ENCODE measurements at regions not wholly inside any gene's neighbourhood (a gene's known extent, or its start where the extent isn't known, plus 50 kb on each side); places are given as distances from the start of the nearest gene placed in this dataset.
"Not testable (repeated sequence)": the region's sequence is repeated elsewhere in the genome, so short reads cannot be mapped to it uniquely, and the experiment has no call there.

DNA sequence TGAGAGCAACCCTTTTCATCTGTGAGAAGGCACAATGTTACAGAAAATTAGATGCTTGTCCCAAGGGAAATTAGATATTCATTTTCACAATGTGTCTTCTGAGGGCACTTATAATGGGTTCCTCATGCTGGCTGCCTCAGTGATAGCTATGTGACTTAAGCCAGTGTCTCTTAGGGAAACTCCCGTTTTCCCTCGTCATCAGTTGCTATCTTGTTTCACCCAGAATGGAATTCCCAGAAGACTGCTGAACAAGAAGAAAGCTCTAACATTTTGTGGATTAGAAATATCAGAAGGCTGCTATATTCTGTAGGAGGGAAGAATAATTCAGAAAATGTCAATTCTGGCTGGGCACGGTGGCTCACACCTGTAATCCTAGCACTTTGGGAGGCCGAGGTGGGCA, 67.9 kb upstream of the WDR72 start:
- ChIA-PET CTCF (no interaction called here), POLR2A (no interaction called here)
- Histone ChIP-seq H3K27ac (ENCODE audit: extremely low read depth, low read depth, low read length) (no peak overlapping the region), H3K9me3 (ENCODE audit: control insufficient read depth, insufficient read depth, low read depth, low read length) (no peaks in the 10 kb centered on the region), H3K4me3 (ENCODE audit: low read depth, low read length) (no peak overlapping the region), H3K36me3 (ENCODE audit: control insufficient read depth in 2 of 2, insufficient read depth in 1 of 2, low read length in 2 of 2) (no peaks in the 10 kb centered on the region), H3K4me1 (ENCODE audit: control insufficient read depth, insufficient read depth, low read length) (peaks cover 5% of the 10 kb centered on the region)
- TF ChIP-seq KLF8 (tag by site-specific recombination; IDR thresholded peaks at IDR 0.05) (no peak), ZNF423 (tag by site-specific recombination; IDR thresholded peaks at IDR 0.05) (no peak), ZNF658 (tag by site-specific recombination; IDR thresholded peaks at IDR 0.05) (no peak), ZNF23 (tag by site-specific recombination; IDR thresholded peaks at IDR 0.05; ENCODE audit: borderline replicate concordance) (no peak), KLF10 (tag by site-specific recombination; IDR thresholded peaks at IDR 0.05) (no peak)
- TF ChIP-seq, protein P1, sequence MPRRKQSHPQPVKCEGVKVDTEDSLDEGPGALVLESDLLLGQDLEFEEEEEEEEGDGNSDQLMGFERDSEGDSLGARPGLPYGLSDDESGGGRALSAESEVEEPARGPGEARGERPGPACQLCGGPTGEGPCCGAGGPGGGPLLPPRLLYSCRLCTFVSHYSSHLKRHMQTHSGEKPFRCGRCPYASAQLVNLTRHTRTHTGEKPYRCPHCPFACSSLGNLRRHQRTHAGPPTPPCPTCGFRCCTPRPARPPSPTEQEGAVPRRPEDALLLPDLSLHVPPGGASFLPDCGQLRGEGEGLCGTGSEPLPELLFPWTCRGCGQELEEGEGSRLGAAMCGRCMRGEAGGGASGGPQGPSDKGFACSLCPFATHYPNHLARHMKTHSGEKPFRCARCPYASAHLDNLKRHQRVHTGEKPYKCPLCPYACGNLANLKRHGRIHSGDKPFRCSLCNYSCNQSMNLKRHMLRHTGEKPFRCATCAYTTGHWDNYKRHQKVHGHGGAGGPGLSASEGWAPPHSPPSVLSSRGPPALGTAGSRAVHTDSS (tag by site-specific recombination; IDR thresholded peaks at IDR 0.05), result no peak
- TF ChIP-seq, protein P2, sequence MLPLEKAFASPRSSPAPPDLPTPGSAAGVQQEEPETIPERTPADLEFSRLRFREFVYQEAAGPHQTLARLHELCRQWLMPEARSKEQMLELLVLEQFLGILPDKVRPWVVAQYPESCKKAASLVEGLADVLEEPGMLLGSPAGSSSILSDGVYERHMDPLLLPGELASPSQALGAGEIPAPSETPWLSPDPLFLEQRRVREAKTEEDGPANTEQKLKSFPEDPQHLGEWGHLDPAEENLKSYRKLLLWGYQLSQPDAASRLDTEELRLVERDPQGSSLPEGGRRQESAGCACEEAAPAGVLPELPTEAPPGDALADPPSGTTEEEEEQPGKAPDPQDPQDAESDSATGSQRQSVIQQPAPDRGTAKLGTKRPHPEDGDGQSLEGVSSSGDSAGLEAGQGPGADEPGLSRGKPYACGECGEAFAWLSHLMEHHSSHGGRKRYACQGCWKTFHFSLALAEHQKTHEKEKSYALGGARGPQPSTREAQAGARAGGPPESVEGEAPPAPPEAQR (tag by site-specific recombination; IDR thresholded peaks at IDR 0.05), result no peak
- TF ChIP-seq, protein P3, sequence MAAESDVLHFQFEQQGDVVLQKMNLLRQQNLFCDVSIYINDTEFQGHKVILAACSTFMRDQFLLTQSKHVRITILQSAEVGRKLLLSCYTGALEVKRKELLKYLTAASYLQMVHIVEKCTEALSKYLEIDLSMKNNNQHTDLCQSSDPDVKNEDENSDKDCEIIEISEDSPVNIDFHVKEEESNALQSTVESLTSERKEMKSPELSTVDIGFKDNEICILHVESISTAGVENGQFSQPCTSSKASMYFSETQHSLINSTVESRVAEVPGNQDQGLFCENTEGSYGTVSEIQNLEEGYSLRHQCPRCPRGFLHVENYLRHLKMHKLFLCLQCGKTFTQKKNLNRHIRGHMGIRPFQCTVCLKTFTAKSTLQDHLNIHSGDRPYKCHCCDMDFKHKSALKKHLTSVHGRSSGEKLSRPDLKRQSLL (tag by site-specific recombination; IDR thresholded peaks at IDR 0.05), result no peak
- TF ChIP-seq, protein P4, sequence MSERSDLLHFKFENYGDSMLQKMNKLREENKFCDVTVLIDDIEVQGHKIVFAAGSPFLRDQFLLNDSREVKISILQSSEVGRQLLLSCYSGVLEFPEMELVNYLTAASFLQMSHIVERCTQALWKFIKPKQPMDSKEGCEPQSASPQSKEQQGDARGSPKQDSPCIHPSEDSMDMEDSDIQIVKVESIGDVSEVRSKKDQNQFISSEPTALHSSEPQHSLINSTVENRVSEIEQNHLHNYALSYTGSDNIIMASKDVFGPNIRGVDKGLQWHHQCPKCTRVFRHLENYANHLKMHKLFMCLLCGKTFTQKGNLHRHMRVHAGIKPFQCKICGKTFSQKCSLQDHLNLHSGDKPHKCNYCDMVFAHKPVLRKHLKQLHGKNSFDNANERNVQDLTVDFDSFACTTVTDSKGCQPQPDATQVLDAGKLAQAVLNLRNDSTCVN (tag by site-specific recombination; optimal IDR thresholded peaks at IDR 0.05), result no peak
- TF ChIP-seq, protein P5, sequence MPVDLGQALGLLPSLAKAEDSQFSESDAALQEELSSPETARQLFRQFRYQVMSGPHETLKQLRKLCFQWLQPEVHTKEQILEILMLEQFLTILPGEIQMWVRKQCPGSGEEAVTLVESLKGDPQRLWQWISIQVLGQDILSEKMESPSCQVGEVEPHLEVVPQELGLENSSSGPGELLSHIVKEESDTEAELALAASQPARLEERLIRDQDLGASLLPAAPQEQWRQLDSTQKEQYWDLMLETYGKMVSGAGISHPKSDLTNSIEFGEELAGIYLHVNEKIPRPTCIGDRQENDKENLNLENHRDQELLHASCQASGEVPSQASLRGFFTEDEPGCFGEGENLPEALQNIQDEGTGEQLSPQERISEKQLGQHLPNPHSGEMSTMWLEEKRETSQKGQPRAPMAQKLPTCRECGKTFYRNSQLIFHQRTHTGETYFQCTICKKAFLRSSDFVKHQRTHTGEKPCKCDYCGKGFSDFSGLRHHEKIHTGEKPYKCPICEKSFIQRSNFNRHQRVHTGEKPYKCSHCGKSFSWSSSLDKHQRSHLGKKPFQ (tag by site-specific recombination; IDR thresholded peaks at IDR 0.05), result no peak
- TF ChIP-seq, protein P6, sequence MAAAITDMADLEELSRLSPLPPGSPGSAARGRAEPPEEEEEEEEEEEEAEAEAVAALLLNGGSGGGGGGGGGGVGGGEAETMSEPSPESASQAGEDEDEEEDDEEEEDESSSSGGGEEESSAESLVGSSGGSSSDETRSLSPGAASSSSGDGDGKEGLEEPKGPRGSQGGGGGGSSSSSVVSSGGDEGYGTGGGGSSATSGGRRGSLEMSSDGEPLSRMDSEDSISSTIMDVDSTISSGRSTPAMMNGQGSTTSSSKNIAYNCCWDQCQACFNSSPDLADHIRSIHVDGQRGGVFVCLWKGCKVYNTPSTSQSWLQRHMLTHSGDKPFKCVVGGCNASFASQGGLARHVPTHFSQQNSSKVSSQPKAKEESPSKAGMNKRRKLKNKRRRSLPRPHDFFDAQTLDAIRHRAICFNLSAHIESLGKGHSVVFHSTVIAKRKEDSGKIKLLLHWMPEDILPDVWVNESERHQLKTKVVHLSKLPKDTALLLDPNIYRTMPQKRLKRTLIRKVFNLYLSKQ (tag by site-specific recombination; IDR thresholded peaks at IDR 0.05; ENCODE audit: borderline replicate concordance), result no peak
- TF ChIP-seq, protein P7, sequence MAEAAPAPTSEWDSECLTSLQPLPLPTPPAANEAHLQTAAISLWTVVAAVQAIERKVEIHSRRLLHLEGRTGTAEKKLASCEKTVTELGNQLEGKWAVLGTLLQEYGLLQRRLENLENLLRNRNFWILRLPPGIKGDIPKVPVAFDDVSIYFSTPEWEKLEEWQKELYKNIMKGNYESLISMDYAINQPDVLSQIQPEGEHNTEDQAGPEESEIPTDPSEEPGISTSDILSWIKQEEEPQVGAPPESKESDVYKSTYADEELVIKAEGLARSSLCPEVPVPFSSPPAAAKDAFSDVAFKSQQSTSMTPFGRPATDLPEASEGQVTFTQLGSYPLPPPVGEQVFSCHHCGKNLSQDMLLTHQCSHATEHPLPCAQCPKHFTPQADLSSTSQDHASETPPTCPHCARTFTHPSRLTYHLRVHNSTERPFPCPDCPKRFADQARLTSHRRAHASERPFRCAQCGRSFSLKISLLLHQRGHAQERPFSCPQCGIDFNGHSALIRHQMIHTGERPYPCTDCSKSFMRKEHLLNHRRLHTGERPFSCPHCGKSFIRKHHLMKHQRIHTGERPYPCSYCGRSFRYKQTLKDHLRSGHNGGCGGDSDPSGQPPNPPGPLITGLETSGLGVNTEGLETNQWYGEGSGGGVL (tag by site-specific recombination; IDR thresholded peaks at IDR 0.05), result no peak

DNA sequence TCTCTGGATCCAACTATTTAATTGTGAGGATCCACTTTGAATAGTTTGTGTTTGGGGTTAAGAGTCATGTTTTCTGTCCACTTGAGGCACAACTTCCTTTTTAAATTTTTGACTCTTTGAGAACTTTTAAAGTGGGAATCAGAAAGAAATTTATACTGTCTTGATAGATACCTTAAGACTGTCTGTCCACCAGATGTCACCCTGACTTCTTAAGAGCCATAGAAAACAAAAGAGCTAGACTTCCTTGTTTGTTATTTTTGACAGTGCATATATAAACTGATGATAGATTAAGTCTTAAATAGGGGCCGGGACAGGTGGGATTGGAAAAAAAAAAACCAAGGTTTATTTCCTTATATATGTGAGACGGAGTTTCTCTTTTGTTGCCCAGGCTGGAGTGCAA, 52.1 kb upstream of the WDR72 start:
- CTCF ChIA-PET, result interaction anchor here (0.6 to 1.0 kb wide), 10 partner anchors 12 to 1838 kb away, joined by 3 to 8 read pairs (median 3); no protein-coding TSS in a partner anchor
- H3K36me3 ChIP-seq (ENCODE audit: control insufficient read depth in 2 of 2, insufficient read depth in 1 of 2, low read length in 2 of 2), result no peaks in the 10 kb centered on the region
- no peak overlapping the region for H3K4me3 ChIP-seq (ENCODE audit: low read depth, low read length)
- POLR2A ChIA-PET, result no interaction called here
- H3K9me3 ChIP-seq (ENCODE audit: control insufficient read depth, insufficient read depth, low read depth, low read length), result no peaks in the 10 kb centered on the region
- no peak overlapping the region for H3K27ac ChIP-seq (ENCODE audit: extremely low read depth, low read depth, low read length)
- TF ChIP-seq ZFP3 (tag by site-specific recombination; IDR thresholded peaks at IDR 0.05; ENCODE audit: low read depth) (no peak), ZNF514 (tag by site-specific recombination; IDR thresholded peaks at IDR 0.05) (no peak), ZNF23 (tag by site-specific recombination; IDR thresholded peaks at IDR 0.05; ENCODE audit: borderline replicate concordance) (no peak)
- H3K4me1 ChIP-seq (ENCODE audit: control insufficient read depth, insufficient read depth, low read length), result no peaks in the 10 kb centered on the region

DNA sequence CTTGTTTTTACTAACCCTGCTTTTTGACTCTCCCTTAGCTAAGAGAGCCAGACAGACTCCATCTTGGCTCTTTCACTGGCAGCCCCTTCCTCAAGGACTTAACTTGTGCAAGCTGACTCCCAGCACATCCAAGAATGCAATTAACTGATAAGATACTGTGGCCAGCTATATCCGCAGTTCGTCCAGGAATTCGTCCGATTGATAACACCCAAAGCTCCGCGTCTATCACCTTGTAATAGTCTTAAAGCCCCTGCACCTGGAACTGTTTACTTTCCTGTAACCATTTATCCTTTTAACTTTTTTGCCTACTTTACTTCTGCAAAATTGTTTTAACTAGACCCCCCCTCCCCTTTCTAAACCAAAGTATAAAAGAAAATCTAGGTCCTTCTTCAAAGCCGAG, 50.8 kb upstream of the WDR72 start:
- H3K4me1 ChIP-seq (ENCODE audit: control insufficient read depth, insufficient read depth, low read length); H3K4me3 ChIP-seq (ENCODE audit: low read depth, low read length); H3K9me3 ChIP-seq (ENCODE audit: control insufficient read depth, insufficient read depth, low read depth, low read length); H3K36me3 ChIP-seq (ENCODE audit: control insufficient read depth in 2 of 2, insufficient read depth in 1 of 2, low read length in 2 of 2); POLR2A ChIA-PET; H3K27ac ChIP-seq (ENCODE audit: extremely low read depth, low read depth, low read length): not testable (repeated sequence)
- CTCF ChIA-PET, result interaction anchor here (0.7 kb wide), 1 partner anchor 64 kb away, joined by 3 read pairs; no protein-coding TSS in a partner anchor

All from HEK293 (cell line).